ENCODE measurements at regions not wholly inside any gene's neighbourhood (a gene's known extent, or its start where the extent isn't known, plus 50 kb on each side); places are given as distances from the start of the nearest gene placed in this dataset.

GRCh38 chr2:176466918-176467452 lies 197.7 kb downstream of the MTX2 start:
- intact Hi-C loops (cut with micrococcal nuclease; ENCODE audit: unreplicated experiment) = loop anchor here (10.0 kb wide), 1 partner anchor 678 kb away; no protein-coding TSS in a partner anchor
- no peaks in the 10 kb centered on the region for H3K36me3 ChIP-seq (replicated peaks in 1 of 2; ENCODE audit: control insufficient read depth in 1 of 2, insufficient read depth in 2 of 2, low read length in 2 of 2)
- no peak overlapping the region for H3K9ac ChIP-seq (ENCODE audit: insufficient read depth, low read depth, low read length)
- in situ Hi-C loops (cut with HindIII; ENCODE audit: extremely low pct_ligation_motif_present, low pct_unique_long_range_greater_than_20kb) = no loop called here
- DNase-seq (ENCODE audit: low spot score) (no peak), FAIRE-seq (no peak), ATAC-seq (no peak)
- CTCF ChIA-PET (ENCODE audit: low intra/inter-chr PET ratio, low total read pairs) = no interaction called here
- no peak overlapping the region for H3K4me3 ChIP-seq (replicated peaks in 1 of 3; ENCODE audit: insufficient read depth in 1 of 3, low read depth in 2 of 3, low read length in 3 of 3)
- H3K27ac ChIP-seq (ENCODE audit: extremely low read length, insufficient read depth, low read length) = no peak overlapping the region
- no peak overlapping the region for H3K4me2 ChIP-seq (ENCODE audit: low read depth, low read length)
- H2AFZ ChIP-seq (ENCODE audit: low read length) = no peak overlapping the region
- no peaks in the 10 kb centered on the region for H3K79me2 ChIP-seq (ENCODE audit: insufficient read depth, low read length)
- 2% methylated on average over 5 of the region's 5 CpGs for WGBS (ENCODE audit: low lambda C conversion rate)
- no TSS peak for BruUV-seq (replicated peaks)
- POLR2A ChIA-PET = no interaction called here
- H3K27me3 ChIP-seq (ENCODE audit: control insufficient read depth in 1 of 2, insufficient read depth in 2 of 2, low read length in 2 of 2) = peaks cover 0 to 43% of the 10 kb centered on the region in 2 experiments; a peak in 2 of 5 replicates
- no peaks in the 10 kb centered on the region for H4K20me1 ChIP-seq (ENCODE audit: insufficient read depth, low read length)
- no peaks in the 10 kb centered on the region for H3K9me3 ChIP-seq (ENCODE audit: low read length)
- H3K4me1 ChIP-seq (ENCODE audit: insufficient read depth, low read length) = no peaks in the 10 kb centered on the region
- no peak for TF ChIP-seq MLLT10 (CRISPR knock-in tag; IDR thresholded peaks at IDR 0.05)

GRCh38 chr2:176467595-176467994 lies 198.4 kb downstream of the MTX2 start:
- H2AFZ ChIP-seq (ENCODE audit: low read length) = no peak overlapping the region
- H3K4me2 ChIP-seq (ENCODE audit: low read depth, low read length) = no peak overlapping the region
- H3K27me3 ChIP-seq (ENCODE audit: control insufficient read depth in 1 of 2, insufficient read depth in 2 of 2, low read length in 2 of 2) = peaks cover 0 to 38% of the 10 kb centered on the region in 2 experiments; a peak in 2 of 5 replicates
- WGBS (ENCODE audit: low lambda C conversion rate) = 8% methylated on average over 6 of the region's 6 CpGs
- no peak overlapping the region for H3K9ac ChIP-seq (ENCODE audit: insufficient read depth, low read depth, low read length)
- DNase-seq (ENCODE audit: low spot score) = no peak
- no peaks in the 10 kb centered on the region for H3K79me2 ChIP-seq (ENCODE audit: insufficient read depth, low read length)
- no peak overlapping the region for H3K27ac ChIP-seq (ENCODE audit: extremely low read length, insufficient read depth, low read length)
- in situ Hi-C loops (cut with HindIII; ENCODE audit: extremely low pct_ligation_motif_present, low pct_unique_long_range_greater_than_20kb) = no loop called here
- no peak for ATAC-seq
- H3K9me3 ChIP-seq (ENCODE audit: low read length) = no peaks in the 10 kb centered on the region
- no peak for FAIRE-seq
- H3K4me1 ChIP-seq (ENCODE audit: insufficient read depth, low read length) = no peaks in the 10 kb centered on the region
- intact Hi-C loops (cut with micrococcal nuclease; ENCODE audit: unreplicated experiment) = loop anchor here (10.0 kb wide), 1 partner anchor 677 kb away; no protein-coding TSS in a partner anchor
- no peaks in the 10 kb centered on the region for H4K20me1 ChIP-seq (ENCODE audit: insufficient read depth, low read length)
- no TSS peak for BruUV-seq (replicated peaks)
- CTCF ChIA-PET (ENCODE audit: low intra/inter-chr PET ratio, low total read pairs) = no interaction called here
- POLR2A ChIA-PET = no interaction called here
- no peaks in the 10 kb centered on the region for H3K36me3 ChIP-seq (replicated peaks in 1 of 2; ENCODE audit: control insufficient read depth in 1 of 2, insufficient read depth in 2 of 2, low read length in 2 of 2)
- no peak overlapping the region for H3K4me3 ChIP-seq (replicated peaks in 1 of 3; ENCODE audit: insufficient read depth in 1 of 3, low read depth in 2 of 3, low read length in 3 of 3)
- no peak for TF ChIP-seq SMC3 (IDR thresholded peaks at IDR 0.05; ENCODE audit: low read length)
- TF ChIP-seq KDM4B (CRISPR knock-in tag; IDR thresholded peaks at IDR 0.05) = no peak
- TF ChIP-seq KDM3A (CRISPR knock-in tag; IDR thresholded peaks at IDR 0.05; ENCODE audit: low read depth) = no peak
- TF ChIP-seq ATF7 (IDR thresholded peaks at IDR 0.05) = no peak
- no peak for TF ChIP-seq ATF7 (CRISPR knock-in tag; IDR thresholded peaks at IDR 0.05)
- TF ChIP-seq POLR2AphosphoS5 (IDR thresholded peaks at IDR 0.05; ENCODE audit: low read depth, low read length) = no peak
- TF ChIP-seq EP300 (IDR thresholded peaks at IDR 0.05; ENCODE audit: low read depth in 2 of 2, low read length in 2 of 2) = no peak
- TF ChIP-seq EP300 (CRISPR knock-in tag; IDR thresholded peaks at IDR 0.05; ENCODE audit: borderline replicate concordance) = no peak
- no peak for TF ChIP-seq XBP1 (CRISPR knock-in tag; IDR thresholded peaks at IDR 0.05)
- no peak for TF ChIP-seq ZNF354B (CRISPR knock-in tag; IDR thresholded peaks at IDR 0.05)
- no peak for TF ChIP-seq ZNF615 (CRISPR knock-in tag; IDR thresholded peaks at IDR 0.05; ENCODE audit: borderline replicate concordance)
- no peak for TF ChIP-seq GABPB1 (CRISPR knock-in tag; IDR thresholded peaks at IDR 0.05)
- TF ChIP-seq NFKBIZ (CRISPR knock-in tag; IDR thresholded peaks at IDR 0.05) = no peak
- TF ChIP-seq ZNF430 (CRISPR knock-in tag; IDR thresholded peaks at IDR 0.05) = no peak
- TF ChIP-seq FOXA3 (CRISPR knock-in tag; IDR thresholded peaks at IDR 0.05) = no peak
- TF ChIP-seq SUZ12 (IDR thresholded peaks at IDR 0.05; ENCODE audit: low read depth, low read length) = no peak
- TF ChIP-seq FIP1L1 (IDR thresholded peaks at IDR 0.05; ENCODE audit: borderline replicate concordance, insufficient read depth, low read depth, low read length) = no peak
- TF ChIP-seq SMAD9 (CRISPR knock-in tag; IDR thresholded peaks at IDR 0.05) = no peak
- no peak for TF ChIP-seq PRDM4 (CRISPR knock-in tag; IDR thresholded peaks at IDR 0.05; ENCODE audit: borderline replicate concordance)
- no peak for TF ChIP-seq U2AF1 (optimal IDR thresholded peaks at IDR 0.05; ENCODE audit: low read depth, low read length)

Measured in HepG2 (cell line).